Mononuclear cell (primary cell): ENCODE measurements at regions not wholly inside any gene's neighbourhood (a gene's known extent, or its start where the extent isn't known, plus 50 kb on each side); places are given as distances from the start of the nearest gene placed in this dataset.

Experiments
- H3K27me3 ChIP-seq: 2 replicates; pipeline ENCODE4 v1.6.0; 2011; ENCODE audit warnings: low read length, control low read depth; ENCODE audit not compliant: insufficient read depth
- H3K4me1 ChIP-seq: 2 replicates; pipeline ENCODE4 v1.5.1; 2011; ENCODE audit warnings: mild to moderate bottlenecking, low read length, control low read depth; ENCODE audit not compliant: insufficient read depth
- H3K4me3 ChIP-seq: 2 replicates; pipeline ENCODE4 v1.5.1; 2011; ENCODE audit warnings: mild to moderate bottlenecking, low read length, moderate library complexity
- H3K9me3 ChIP-seq: 2 replicates; pipeline ENCODE4 v1.5.1; 2011; ENCODE audit warnings: low read depth, mild to moderate bottlenecking, control low read depth, low read length

DNA sequence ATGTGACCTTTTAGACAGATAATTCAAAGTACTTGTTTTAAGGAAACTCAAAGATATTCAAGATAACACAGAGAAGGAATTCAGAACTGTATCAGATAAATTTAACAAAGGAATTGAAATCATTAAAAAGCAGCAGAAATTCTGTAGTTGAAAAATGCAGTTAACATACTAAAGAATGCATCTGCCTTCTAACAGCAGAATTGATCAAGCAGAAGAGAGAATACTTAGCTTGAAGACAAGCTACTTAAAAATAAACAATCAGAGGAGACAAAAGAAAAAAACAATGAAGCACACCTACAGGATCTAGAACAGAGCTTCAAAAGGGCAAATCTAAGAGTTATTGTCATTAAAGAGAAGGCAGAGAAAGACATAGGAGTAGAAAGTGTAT, 123.0 kb upstream of the TET2 start:
- Histone ChIP-seq H3K27me3 (no peaks in the 10 kb centered on the region), H3K4me3 (no peak overlapping the region), H3K4me1 (peaks cover 12% of the 10 kb centered on the region), H3K9me3 (no peaks in the 10 kb centered on the region)

- Histone ChIP-seq H3K27me3 (no peaks in the 10 kb centered on the region), H3K4me1 (peaks cover 12% of the 10 kb centered on the region), H3K9me3 (no peaks in the 10 kb centered on the region), H3K4me3 (no peak overlapping the region)
These were observed 121.2 kb upstream of the TET2 start for GRCh38 chr4:105025263-105026017.

GRCh38 chr4:105036991-105037390, 109.7 kb upstream of the TET2 start:
- H3K9me3 ChIP-seq = peaks cover 4% of the 10 kb centered on the region
- H3K27me3 ChIP-seq = no peaks in the 10 kb centered on the region
- H3K4me1 ChIP-seq = no peaks in the 10 kb centered on the region
- H3K4me3 ChIP-seq = no peak overlapping the region

DNA sequence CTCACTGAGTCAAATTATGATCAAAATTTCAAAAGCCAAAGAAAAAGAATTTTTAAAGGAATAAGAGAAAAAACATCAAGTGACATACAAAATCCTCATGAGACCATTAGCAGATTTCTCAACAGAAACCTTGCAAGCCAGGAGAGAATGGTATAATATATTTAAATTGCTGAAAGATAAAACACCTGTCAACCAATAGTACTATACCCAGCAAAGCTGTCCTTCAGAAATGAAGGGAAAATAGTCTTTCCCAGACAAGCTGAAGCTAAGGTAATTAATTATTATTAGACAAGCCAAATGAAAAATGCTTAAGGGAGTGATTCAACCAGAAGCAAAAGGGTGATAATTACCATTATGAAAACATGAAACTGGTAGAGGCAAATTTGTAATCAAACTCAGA, 104.2 kb upstream of the TET2 start:
- Histone ChIP-seq H3K9me3 (peaks cover 14% of the 10 kb centered on the region), H3K4me1 (no peaks in the 10 kb centered on the region), H3K27me3 (no peaks in the 10 kb centered on the region), H3K4me3 (no peak overlapping the region)

GRCh38 chr4:105050896-105051295, 95.8 kb upstream of the TET2 start:
- Histone ChIP-seq H3K27me3 (no peaks in the 10 kb centered on the region), H3K4me1 (no peaks in the 10 kb centered on the region), H3K9me3 (peaks cover 10% of the 10 kb centered on the region), H3K4me3 (no peak overlapping the region)

GRCh38 chr4:105057370-105058105, 89.1 kb upstream of the TET2 start:
- Histone ChIP-seq H3K4me1 (peaks cover 61% of the 10 kb centered on the region), H3K9me3 (peaks cover under 1% of the 10 kb centered on the region)

GRCh38 chr4:105058177-105058812, 88.4 kb upstream of the TET2 start:
- Histone ChIP-seq H3K9me3 (no peaks in the 10 kb centered on the region), H3K4me1 (peaks cover 62% of the 10 kb centered on the region), H3K27me3 (no peaks in the 10 kb centered on the region), H3K4me3 (no peak overlapping the region)

More at GRCh38 chr4:105057370-105058105, 89.1 kb upstream of the TET2 start:
- H3K27me3 ChIP-seq = no peaks in the 10 kb centered on the region
- no peak overlapping the region for H3K4me3 ChIP-seq

DNA sequence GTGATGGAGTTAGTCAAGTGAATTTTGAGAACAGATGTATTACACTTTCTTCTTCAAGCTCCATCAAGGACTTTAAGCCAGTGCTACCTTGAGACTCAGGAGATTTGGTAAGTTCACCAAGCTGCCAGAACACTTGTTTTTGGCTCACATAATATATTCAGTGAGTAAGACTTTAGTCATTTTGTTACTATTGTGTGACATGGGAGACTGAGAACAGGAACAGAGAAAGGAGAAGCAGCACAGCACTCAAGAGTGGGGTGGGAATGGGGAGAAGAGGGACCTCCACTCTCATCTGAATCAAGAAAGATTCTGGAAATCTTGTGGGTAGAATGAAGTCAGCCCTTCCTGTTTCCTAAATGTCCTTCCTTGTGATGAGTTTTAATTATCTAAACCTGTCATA, 87.3 kb upstream of the TET2 start:
- H3K4me3 ChIP-seq = no peak overlapping the region
- H3K4me1 ChIP-seq = peaks cover 62% of the 10 kb centered on the region
- H3K9me3 ChIP-seq = no peaks in the 10 kb centered on the region
- no peaks in the 10 kb centered on the region for H3K27me3 ChIP-seq

DNA sequence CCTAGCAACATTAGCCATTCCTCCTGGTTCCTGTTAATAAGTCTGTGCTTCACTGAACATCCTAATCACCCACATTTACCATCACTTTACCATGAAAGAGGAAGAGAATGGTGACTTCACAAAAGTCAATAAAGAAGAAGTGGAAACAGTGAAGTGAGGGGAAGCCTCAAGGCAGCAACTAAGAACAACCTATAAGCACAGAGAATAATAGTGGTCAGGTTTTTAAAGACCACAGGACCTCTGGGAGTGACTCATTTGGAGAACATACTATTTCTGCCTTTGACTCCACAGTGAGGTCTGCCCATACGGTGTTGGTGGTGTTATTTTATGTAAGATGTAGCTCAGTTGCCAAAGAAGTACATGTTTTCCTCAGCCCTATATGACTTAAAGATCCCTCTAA, 86.0 kb upstream of the TET2 start:
- Histone ChIP-seq H3K27me3 (no peaks in the 10 kb centered on the region), H3K4me1 (peaks cover 69% of the 10 kb centered on the region), H3K9me3 (no peaks in the 10 kb centered on the region), H3K4me3 (no peak overlapping the region)

GRCh38 chr4:105061136-105061696, 85.5 kb upstream of the TET2 start:
- Histone ChIP-seq H3K4me3 (no peak overlapping the region), H3K27me3 (no peaks in the 10 kb centered on the region), H3K4me1 (peaks cover 70% of the 10 kb centered on the region)

DNA sequence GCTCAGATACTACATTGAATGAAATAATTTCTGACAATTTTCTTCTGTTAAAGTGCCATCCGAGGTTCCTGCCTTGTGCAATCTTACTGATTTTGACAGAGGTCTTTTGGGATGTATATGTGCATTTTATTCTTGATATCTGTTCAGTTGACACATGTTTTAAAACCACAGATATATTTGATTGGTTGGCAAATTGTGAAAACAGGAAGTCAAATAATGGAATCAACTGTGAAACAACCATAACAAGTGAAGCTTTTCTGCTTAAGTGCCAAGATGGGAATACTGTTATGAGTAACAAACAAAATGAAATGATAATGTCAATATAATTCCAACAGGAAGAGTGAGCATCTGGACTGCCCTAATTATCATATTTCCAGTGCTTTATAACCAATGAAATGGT, 84.9 kb upstream of the TET2 start:
- H3K4me3 ChIP-seq = no peak overlapping the region
- H3K4me1 ChIP-seq = peaks cover 64% of the 10 kb centered on the region
- no peaks in the 10 kb centered on the region for H3K27me3 ChIP-seq
- H3K9me3 ChIP-seq = no peaks in the 10 kb centered on the region

More at GRCh38 chr4:105061136-105061696, 85.5 kb upstream of the TET2 start:
- H3K9me3 ChIP-seq = no peaks in the 10 kb centered on the region

GRCh38 chr4:105066401-105066800, 80.3 kb upstream of the TET2 start:
- Histone ChIP-seq H3K9me3 (no peaks in the 10 kb centered on the region), H3K27me3 (no peaks in the 10 kb centered on the region), H3K4me3 (no peak overlapping the region), H3K4me1 (peaks cover 36% of the 10 kb centered on the region)

DNA sequence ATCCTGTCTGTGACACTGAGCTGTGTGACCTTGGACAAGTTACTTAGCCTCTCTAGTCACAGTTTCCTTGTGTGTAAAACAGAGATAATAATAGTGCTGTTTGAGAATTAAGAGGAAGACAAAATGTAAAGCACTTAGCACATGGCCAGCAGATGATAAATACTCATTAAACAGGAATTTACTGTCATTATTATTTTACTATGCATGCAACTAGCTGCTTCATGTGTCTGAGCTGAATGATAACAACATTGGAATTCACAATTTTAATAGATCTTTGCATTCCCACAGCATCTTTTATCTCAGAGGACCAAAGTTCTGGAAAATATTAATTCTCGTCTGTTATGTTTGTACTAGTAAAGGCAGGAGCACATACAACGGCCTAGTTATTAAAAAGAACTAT, 79.2 kb upstream of the TET2 start:
- Histone ChIP-seq H3K9me3 (no peaks in the 10 kb centered on the region), H3K27me3 (no peaks in the 10 kb centered on the region), H3K4me1 (peaks cover 26% of the 10 kb centered on the region), H3K4me3 (no peak overlapping the region)

DNA sequence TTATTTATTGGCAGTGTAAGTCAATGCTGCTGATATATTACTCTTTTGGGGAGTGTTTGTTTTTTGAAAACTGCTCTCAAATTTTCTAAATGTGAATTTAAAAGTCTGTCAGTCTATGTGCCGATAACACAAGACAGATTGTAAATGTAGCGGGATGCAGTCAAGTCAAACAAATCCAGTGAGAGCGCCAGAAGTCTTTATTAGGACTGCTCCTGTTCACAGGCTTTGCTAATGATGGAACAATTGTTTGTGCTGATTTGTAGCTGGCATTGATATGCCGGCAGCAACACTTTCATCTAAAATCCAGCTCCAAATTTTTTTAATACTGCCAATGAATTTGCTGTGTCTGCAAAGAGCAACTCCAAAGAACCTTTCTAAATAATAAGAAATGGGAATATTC, 78.7 kb upstream of the TET2 start:
- no peaks in the 10 kb centered on the region for H3K27me3 ChIP-seq
- peaks cover 24% of the 10 kb centered on the region for H3K4me1 ChIP-seq
- no peaks in the 10 kb centered on the region for H3K9me3 ChIP-seq
- H3K4me3 ChIP-seq = no peak overlapping the region

GRCh38 chr4:105068516-105068915, 78.2 kb upstream of the TET2 start:
- H3K4me1 ChIP-seq = peaks cover 24% of the 10 kb centered on the region
- H3K27me3 ChIP-seq = no peaks in the 10 kb centered on the region
- no peaks in the 10 kb centered on the region for H3K9me3 ChIP-seq
- H3K4me3 ChIP-seq = no peak overlapping the region
